HepG2 (cell line): ENCODE measurements at regions not wholly inside any gene's neighbourhood (a gene's known extent, or its start where the extent isn't known, plus 50 kb on each side); places are given as distances from the start of the nearest gene placed in this dataset.

Experiments
- ATAC-seq: fragments of 200-7000 bp; cut with Tn5 transposase; 3 replicates; pipeline ENCODE4 v1.9.1; 2020; ENCODE audit warnings: mild to moderate bottlenecking, moderate library complexity
- BruUV-seq: library from RNA; stranded (reverse); fragments of 400-500 nt; replicated peaks from 2 replicates; lab custom pipeline; 2021; lab: Mats Ljungman, UMichigan
- CTCF ChIA-PET: fragments of 300-600 bp; formaldehyde crosslinking; extraction: SDS; loops from one replicate; lab custom pipeline; 2021; ENCODE audit warnings: low total read pairs, inconsistent platforms, low intra/inter-chr PET ratio; lab: Yijun Ruan, JAX
- POLR2A ChIA-PET: fragments of 350-600 bp; sonication (Branson Sonifier 250); formaldehyde crosslinking; loops from one replicate; lab custom pipeline; 2020; ENCODE audit warnings: antibody characterized with exemption, inconsistent platforms; lab: Yijun Ruan, JAX
- DNase-seq: peaks from one replicate; pipeline ENCODE4 v3.0.0-alpha.2; 2015; ENCODE audit warnings: low spot score
- FAIRE-seq: peaks from 3 replicates; lab custom pipeline; 2011; peaks lifted over from hg19 to GRCh38; lab: Jason Lieb, UNC
- H2AFZ ChIP-seq: one replicate; pipeline ENCODE4 v1.6.1; 2011; ENCODE audit warnings: low read length, inconsistent platforms
- H3K27ac ChIP-seq: fragments of 300-600 bp; 3 replicates; pipeline ENCODE4 v1.8.0; 2011; ENCODE audit warnings: mixed run types, mild to moderate bottlenecking, mixed read lengths, low read length, inconsistent platforms; ENCODE audit not compliant: insufficient read depth; ENCODE audit errors: extremely low read length
- H3K27me3 ChIP-seq, 2 experiments: fragments of 200-600 bp in 1 of 2; 2 replicates in 1 of 2; 3 replicates in 1 of 2; pipeline versions ENCODE4 v1.6.0 to v1.8.0; 2011; ENCODE audit warnings: low read length in 2 of 2, mild to moderate bottlenecking in 2 of 2, moderate library complexity in 2 of 2, inconsistent platforms in 1 of 2; ENCODE audit not compliant: insufficient read depth in 2 of 2, control insufficient read depth in 1 of 2
- H3K36me3 ChIP-seq, 2 experiments: fragments of 200-600 bp in 1 of 2; replicated peaks in 1 of 2; 2 replicates in 1 of 2; 3 replicates in 1 of 2; pipeline versions ENCODE4 v1.5.1 to v1.8.0; 2011; ENCODE audit warnings: low read length in 2 of 2, inconsistent platforms in 1 of 2; ENCODE audit not compliant: insufficient read depth in 2 of 2, control insufficient read depth in 1 of 2
- H3K4me1 ChIP-seq: 2 replicates; pipeline ENCODE4 v1.5.1; 2012; ENCODE audit warnings: low read length, inconsistent platforms; ENCODE audit not compliant: insufficient read depth
- H3K4me2 ChIP-seq: 2 replicates; pipeline ENCODE4 v1.6.0; 2011; ENCODE audit warnings: low read depth, low read length, inconsistent platforms
- H3K4me3 ChIP-seq, 3 experiments: fragments of 200-600 bp in 1 of 3; sonication (generic), shearing (Covaris generic) in 1 of 3; replicated peaks in 1 of 3; 2 replicates each; pipeline ENCODE4 v1.5.1; 2011 to 2016; ENCODE audit warnings: low read length in 3 of 3, inconsistent platforms in 2 of 3, low read depth in 2 of 3, mild to moderate bottlenecking in 2 of 3, control low read depth in 1 of 3, mixed read lengths in 1 of 3; ENCODE audit not compliant: insufficient read depth in 1 of 3
- H3K79me2 ChIP-seq: one replicate; pipeline ENCODE4 v1.6.1; 2011; ENCODE audit warnings: low read length, inconsistent platforms; ENCODE audit not compliant: insufficient read depth
- H3K9ac ChIP-seq: 2 replicates; pipeline ENCODE4 v1.6.0; 2011; ENCODE audit warnings: mild to moderate bottlenecking, low read depth, low read length, inconsistent platforms; ENCODE audit not compliant: insufficient read depth
- H3K9me3 ChIP-seq: 2 replicates; pipeline ENCODE4 v1.5.1; 2012; ENCODE audit warnings: mild to moderate bottlenecking, low read length
- H4K20me1 ChIP-seq: 2 replicates; pipeline ENCODE4 v1.6.0; 2011; ENCODE audit warnings: inconsistent platforms, mild to moderate bottlenecking, low read length, moderate library complexity; ENCODE audit not compliant: insufficient read depth
- AGO2 ChIP-seq: fragments of 200-400 bp; formaldehyde crosslinking; optimal IDR thresholded peaks from 2 replicates; pipeline ENCODE3; 2017; ENCODE audit warnings: mild to moderate bottlenecking, low read depth, low read length, moderate library complexity
- DMAP1 ChIP-seq: IDR thresholded peaks from 2 replicates; pipeline ENCODE4 v1.6.1; 2016
- DNMT3B ChIP-seq: conservative IDR thresholded peaks from 2 replicates; pipeline ENCODE4 v1.6.1; 2016; ENCODE audit warnings: missing biosample characterization, control low read depth
- ETV6 ChIP-seq: sonication (generic); formaldehyde crosslinking; conservative IDR thresholded peaks from 2 replicates; pipeline ENCODE4 v1.4.0; 2020; ENCODE audit warnings: missing genetic modification reagents
- FLYWCH1 ChIP-seq: sonication (generic); formaldehyde crosslinking; IDR thresholded peaks from 2 replicates; pipeline ENCODE4 v1.8.1; 2023; ENCODE audit warnings: mild to moderate bottlenecking, missing genetic modification reagents
- HNRNPH1 ChIP-seq: fragments of 200-400 bp; formaldehyde crosslinking; optimal IDR thresholded peaks from 2 replicates; pipeline ENCODE3; 2017; ENCODE audit warnings: mild to moderate bottlenecking, low read depth, low read length
- MED8 ChIP-seq: sonication (generic); formaldehyde crosslinking; IDR thresholded peaks from 2 replicates; pipeline ENCODE4 v1.8.1; 2023; ENCODE audit warnings: mild to moderate bottlenecking, missing genetic modification reagents; ENCODE audit not compliant: insufficient replicate concordance
- MTF2 ChIP-seq: sonication (generic); formaldehyde crosslinking; IDR thresholded peaks from 2 replicates; pipeline ENCODE4 v1.5.0; 2020; ENCODE audit warnings: missing genetic modification reagents, borderline replicate concordance
- MYC ChIP-seq: sonication (generic); formaldehyde crosslinking; IDR thresholded peaks from 2 replicates; pipeline ENCODE4 v1.9.0; 2021; ENCODE audit warnings: missing genetic modification reagents, borderline replicate concordance
- NR3C1 ChIP-seq: sonication (generic); formaldehyde crosslinking; IDR thresholded peaks from 2 replicates; pipeline ENCODE4 v1.4.0; 2020; ENCODE audit warnings: missing genetic modification reagents
- RORA ChIP-seq: sonication (generic); formaldehyde crosslinking; IDR thresholded peaks from 2 replicates; pipeline ENCODE4 v1.5.0; 2020; ENCODE audit warnings: mild to moderate bottlenecking, missing genetic modification reagents, moderate library complexity
- SALL2 ChIP-seq: sonication (generic); formaldehyde crosslinking; IDR thresholded peaks from 2 replicates; pipeline ENCODE4 v1.8.1; 2023; ENCODE audit warnings: mild to moderate bottlenecking, missing genetic modification reagents, inconsistent platforms
- SP2 ChIP-seq: sonication (generic); formaldehyde crosslinking; IDR thresholded peaks from 2 replicates; pipeline ENCODE4 v1.5.1; 2020; ENCODE audit warnings: mild to moderate bottlenecking, missing genetic modification reagents
- TSC22D2 ChIP-seq: sonication (generic); formaldehyde crosslinking; IDR thresholded peaks from 2 replicates; pipeline ENCODE4 v1.5.1; 2020; ENCODE audit warnings: missing genetic modification reagents, mild to moderate bottlenecking, borderline replicate concordance
- ZBTB38 ChIP-seq: sonication (generic); formaldehyde crosslinking; IDR thresholded peaks from 2 replicates; pipeline ENCODE4 v1.5.1; 2020; ENCODE audit warnings: mild to moderate bottlenecking, missing genetic modification reagents
- ZNF124 ChIP-seq: sonication (generic); formaldehyde crosslinking; IDR thresholded peaks from 2 replicates; pipeline ENCODE4 v1.4.0; 2020; ENCODE audit warnings: missing genetic modification reagents
- ZNF496 ChIP-seq: sonication (generic); formaldehyde crosslinking; IDR thresholded peaks from 2 replicates; pipeline ENCODE4 v1.8.1; 2023; ENCODE audit warnings: mild to moderate bottlenecking, moderate library complexity, missing genetic modification reagents; ENCODE audit not compliant: insufficient replicate concordance
- WGBS: methylation state at CpG from one replicate; pipeline ENCODE4 v1.1.6; 2017; ENCODE audit warnings: low lambda C conversion rate; 5-methylcytosine and 5-hydroxymethylcytosine counted together
- in situ Hi-C: cut with HindIII; loops from 2 replicates; pipeline ENCODE4 v1.10.0; 2017; ENCODE audit warnings: low pct_unique_long_range_greater_than_20kb; ENCODE audit not compliant: extremely low pct_ligation_motif_present
- intact Hi-C: fragments of 100-400 bp; cut with micrococcal nuclease; formaldehyde crosslinking; loops from one replicate; pipeline ENCODE4 v1.10.0; 2022; ENCODE audit not compliant: unreplicated experiment
- TF ChIP-seq, protein P1 (sequence below): IDR thresholded peaks from 2 replicates; pipeline ENCODE4 v1.4.0; 2020; ENCODE audit warnings: mild to moderate bottlenecking, missing genetic modification reagents
- TF ChIP-seq, protein P2 (sequence below): sonication (generic); formaldehyde crosslinking; IDR thresholded peaks from 2 replicates; pipeline ENCODE4 v1.8.1; 2022; ENCODE audit warnings: low read depth, mild to moderate bottlenecking, missing genetic modification reagents
- TF ChIP-seq, protein P3 (sequence below): sonication (generic); formaldehyde crosslinking; IDR thresholded peaks from 2 replicates; pipeline ENCODE4 v1.4.0; 2020; ENCODE audit warnings: missing genetic modification reagents, borderline replicate concordance

DNA sequence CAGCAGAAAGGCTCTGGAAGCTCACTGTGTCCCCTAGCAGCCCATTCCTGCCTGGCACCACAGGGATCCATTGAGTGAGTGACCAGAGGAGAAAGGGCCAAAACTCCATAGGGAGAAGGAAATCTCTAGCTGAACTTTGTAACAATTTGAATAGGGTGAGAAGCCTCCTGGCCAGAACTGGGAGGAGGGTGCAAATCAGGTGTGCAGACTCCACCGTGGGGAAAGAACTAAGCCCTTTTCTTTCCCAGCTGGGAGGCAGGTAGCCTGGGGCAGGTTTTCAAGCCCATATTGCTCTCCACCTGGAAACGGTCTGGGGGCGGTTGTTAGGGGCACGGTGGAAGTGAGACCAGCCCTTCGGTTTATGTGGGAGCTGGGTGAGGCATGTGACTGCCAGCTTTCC, 227.2 kb downstream of the SNCA start:
- Histone ChIP-seq H4K20me1 (no peaks in the 10 kb centered on the region), H3K79me2 (no peaks in the 10 kb centered on the region), H3K36me3 (no peaks in the 10 kb centered on the region), H3K9me3 (no peaks in the 10 kb centered on the region), H2AFZ (no peak overlapping the region), H3K4me2 (no peak overlapping the region), H3K27ac (no peak overlapping the region), H3K27me3 (no peaks in the 10 kb centered on the region), H3K4me1 (no peaks in the 10 kb centered on the region), H3K9ac (no peak overlapping the region), H3K4me3 (no peak overlapping the region)
- BruUV-seq: no TSS peak
- no peak for FAIRE-seq
- intact Hi-C loops (no loop called here), in situ Hi-C loops (no loop called here)
- DNase-seq: no peak
- no peak for ATAC-seq
- WGBS: 14% methylated on average over 1 of the region's 5 CpGs
- no peak for TF ChIP-seq FLYWCH1 (CRISPR knock-in tag)
- TF ChIP-seq ZBTB38 (CRISPR knock-in tag): no peak
- TF ChIP-seq MTF2: no peak
- no peak for TF ChIP-seq DNMT3B (CRISPR knock-in tag)
- no peak for TF ChIP-seq HNRNPH1
- TF ChIP-seq, protein P1, sequence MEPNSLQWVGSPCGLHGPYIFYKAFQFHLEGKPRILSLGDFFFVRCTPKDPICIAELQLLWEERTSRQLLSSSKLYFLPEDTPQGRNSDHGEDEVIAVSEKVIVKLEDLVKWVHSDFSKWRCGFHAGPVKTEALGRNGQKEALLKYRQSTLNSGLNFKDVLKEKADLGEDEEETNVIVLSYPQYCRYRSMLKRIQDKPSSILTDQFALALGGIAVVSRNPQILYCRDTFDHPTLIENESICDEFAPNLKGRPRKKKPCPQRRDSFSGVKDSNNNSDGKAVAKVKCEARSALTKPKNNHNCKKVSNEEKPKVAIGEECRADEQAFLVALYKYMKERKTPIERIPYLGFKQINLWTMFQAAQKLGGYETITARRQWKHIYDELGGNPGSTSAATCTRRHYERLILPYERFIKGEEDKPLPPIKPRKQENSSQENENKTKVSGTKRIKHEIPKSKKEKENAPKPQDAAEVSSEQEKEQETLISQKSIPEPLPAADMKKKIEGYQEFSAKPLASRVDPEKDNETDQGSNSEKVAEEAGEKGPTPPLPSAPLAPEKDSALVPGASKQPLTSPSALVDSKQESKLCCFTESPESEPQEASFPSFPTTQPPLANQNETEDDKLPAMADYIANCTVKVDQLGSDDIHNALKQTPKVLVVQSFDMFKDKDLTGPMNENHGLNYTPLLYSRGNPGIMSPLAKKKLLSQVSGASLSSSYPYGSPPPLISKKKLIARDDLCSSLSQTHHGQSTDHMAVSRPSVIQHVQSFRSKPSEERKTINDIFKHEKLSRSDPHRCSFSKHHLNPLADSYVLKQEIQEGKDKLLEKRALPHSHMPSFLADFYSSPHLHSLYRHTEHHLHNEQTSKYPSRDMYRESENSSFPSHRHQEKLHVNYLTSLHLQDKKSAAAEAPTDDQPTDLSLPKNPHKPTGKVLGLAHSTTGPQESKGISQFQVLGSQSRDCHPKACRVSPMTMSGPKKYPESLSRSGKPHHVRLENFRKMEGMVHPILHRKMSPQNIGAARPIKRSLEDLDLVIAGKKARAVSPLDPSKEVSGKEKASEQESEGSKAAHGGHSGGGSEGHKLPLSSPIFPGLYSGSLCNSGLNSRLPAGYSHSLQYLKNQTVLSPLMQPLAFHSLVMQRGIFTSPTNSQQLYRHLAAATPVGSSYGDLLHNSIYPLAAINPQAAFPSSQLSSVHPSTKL: no peak
- TF ChIP-seq TSC22D2 (CRISPR knock-in tag): no peak
- TF ChIP-seq RORA: no peak
- TF ChIP-seq, protein P2, sequence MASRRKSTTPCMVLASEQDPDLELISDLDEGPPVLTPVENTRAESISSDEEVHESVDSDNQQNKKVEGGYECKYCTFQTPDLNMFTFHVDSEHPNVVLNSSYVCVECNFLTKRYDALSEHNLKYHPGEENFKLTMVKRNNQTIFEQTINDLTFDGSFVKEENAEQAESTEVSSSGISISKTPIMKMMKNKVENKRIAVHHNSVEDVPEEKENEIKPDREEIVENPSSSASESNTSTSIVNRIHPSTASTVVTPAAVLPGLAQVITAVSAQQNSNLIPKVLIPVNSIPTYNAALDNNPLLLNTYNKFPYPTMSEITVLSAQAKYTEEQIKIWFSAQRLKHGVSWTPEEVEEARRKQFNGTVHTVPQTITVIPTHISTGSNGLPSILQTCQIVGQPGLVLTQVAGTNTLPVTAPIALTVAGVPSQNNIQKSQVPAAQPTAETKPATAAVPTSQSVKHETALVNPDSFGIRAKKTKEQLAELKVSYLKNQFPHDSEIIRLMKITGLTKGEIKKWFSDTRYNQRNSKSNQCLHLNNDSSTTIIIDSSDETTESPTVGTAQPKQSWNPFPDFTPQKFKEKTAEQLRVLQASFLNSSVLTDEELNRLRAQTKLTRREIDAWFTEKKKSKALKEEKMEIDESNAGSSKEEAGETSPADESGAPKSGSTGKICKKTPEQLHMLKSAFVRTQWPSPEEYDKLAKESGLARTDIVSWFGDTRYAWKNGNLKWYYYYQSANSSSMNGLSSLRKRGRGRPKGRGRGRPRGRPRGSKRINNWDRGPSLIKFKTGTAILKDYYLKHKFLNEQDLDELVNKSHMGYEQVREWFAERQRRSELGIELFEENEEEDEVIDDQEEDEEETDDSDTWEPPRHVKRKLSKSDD (CRISPR knock-in tag): no peak
- TF ChIP-seq NR3C1 (CRISPR knock-in tag): no peak
- no peak for TF ChIP-seq DMAP1 (CRISPR knock-in tag)
- no peak for TF ChIP-seq SALL2 (CRISPR knock-in tag)
- TF ChIP-seq MYC (CRISPR knock-in tag): no peak
- no peak for TF ChIP-seq ETV6 (CRISPR knock-in tag)
- TF ChIP-seq ZNF124: no peak
- TF ChIP-seq, protein P3, sequence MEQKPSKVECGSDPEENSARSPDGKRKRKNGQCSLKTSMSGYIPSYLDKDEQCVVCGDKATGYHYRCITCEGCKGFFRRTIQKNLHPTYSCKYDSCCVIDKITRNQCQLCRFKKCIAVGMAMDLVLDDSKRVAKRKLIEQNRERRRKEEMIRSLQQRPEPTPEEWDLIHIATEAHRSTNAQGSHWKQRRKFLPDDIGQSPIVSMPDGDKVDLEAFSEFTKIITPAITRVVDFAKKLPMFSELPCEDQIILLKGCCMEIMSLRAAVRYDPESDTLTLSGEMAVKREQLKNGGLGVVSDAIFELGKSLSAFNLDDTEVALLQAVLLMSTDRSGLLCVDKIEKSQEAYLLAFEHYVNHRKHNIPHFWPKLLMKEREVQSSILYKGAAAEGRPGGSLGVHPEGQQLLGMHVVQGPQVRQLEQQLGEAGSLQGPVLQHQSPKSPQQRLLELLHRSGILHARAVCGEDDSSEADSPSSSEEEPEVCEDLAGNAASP: no peak
- no peak for TF ChIP-seq AGO2
- no peak for TF ChIP-seq MED8 (CRISPR knock-in tag)
- no peak for TF ChIP-seq SP2 (CRISPR knock-in tag)
- TF ChIP-seq ZNF496: no peak
- POLR2A ChIA-PET: no interaction called here
- CTCF ChIA-PET: no interaction called here
